Activated naive CD4-positive, alpha-beta T cell treated with anti-CD3 and anti-CD28 coated beads, Interleukin-2, amount 10 ng/mL, durations not matched to agents 7 days and 5 days (primary cell): ENCODE measurements at regions not wholly inside any gene's neighbourhood (a gene's known extent, or its start where the extent isn't known, plus 50 kb on each side); places are given as distances from the start of the nearest gene placed in this dataset.
"Not testable (repeated sequence)": the region's sequence is repeated elsewhere in the genome, so short reads cannot be mapped to it uniquely, and the experiment has no call there.

Experiments
- CTCF ChIA-PET: fragments of 350-600 bp; sonication (Branson Sonifier 250); formaldehyde crosslinking; loops from one replicate; lab custom pipeline; 2021; ENCODE audit warnings: antibody characterized with exemption; lab: Charles Lee
- DNase-seq: peaks from one replicate; pipeline ENCODE4 v3.0.0-alpha.2; 2020
- H3K27ac Mint-ChIP-seq: one replicate; pipeline ENCODE4 v1.8.0; 2021; ENCODE audit warnings: mild to moderate bottlenecking, moderate library complexity, mixed read lengths
- H3K27me3 Mint-ChIP-seq: one replicate; pipeline ENCODE4 v1.8.0; 2021; ENCODE audit warnings: mild to moderate bottlenecking, mixed read lengths
- H3K36me3 Mint-ChIP-seq: one replicate; pipeline ENCODE4 v1.8.0; 2021; ENCODE audit warnings: mixed read lengths
- H3K4me1 Mint-ChIP-seq: one replicate; pipeline ENCODE4 v1.8.0; 2021; ENCODE audit warnings: mixed read lengths
- H3K4me3 Mint-ChIP-seq: one replicate; pipeline ENCODE4 v1.8.0; 2021; ENCODE audit warnings: mild to moderate bottlenecking, moderate library complexity, mixed read lengths
- H3K9me3 Mint-ChIP-seq: one replicate; pipeline ENCODE4 v1.8.0; 2021; ENCODE audit warnings: mixed read lengths

- CTCF ChIA-PET, result no interaction called here
- H3K27ac Mint-ChIP-seq, result no peak overlapping the region
- no peaks in the 10 kb centered on the region for H3K27me3 Mint-ChIP-seq
- DNase-seq, result no peak
- no peaks in the 10 kb centered on the region for H3K36me3 Mint-ChIP-seq
- H3K4me3 Mint-ChIP-seq, result no peak overlapping the region
- no peaks in the 10 kb centered on the region for H3K9me3 Mint-ChIP-seq
- no peaks in the 10 kb centered on the region for H3K4me1 Mint-ChIP-seq
Observed at GRCh38 chr6:113669606-113670005, 187.5 kb upstream of the MARCKS start.

GRCh38 chr6:113671421-113671820 is 185.7 kb upstream of the MARCKS start:
- CTCF ChIA-PET, result no interaction called here
- H3K9me3 Mint-ChIP-seq, result no peaks in the 10 kb centered on the region
- no peak overlapping the region for H3K4me3 Mint-ChIP-seq

GRCh38 chr6:113672491-113673149 is 184.5 kb upstream of the MARCKS start:
- Mint-ChIP-seq H3K27ac (no peak overlapping the region), H3K9me3 (no peaks in the 10 kb centered on the region), H3K36me3 (no peaks in the 10 kb centered on the region), H3K4me1 (no peaks in the 10 kb centered on the region), H3K27me3 (no peaks in the 10 kb centered on the region), H3K4me3 (no peak overlapping the region)
- CTCF ChIA-PET, result no interaction called here
- DNase-seq, result no peak

More at GRCh38 chr6:113671421-113671820, 185.7 kb upstream of the MARCKS start:
- Mint-ChIP-seq H3K27ac (no peak overlapping the region), H3K36me3 (no peaks in the 10 kb centered on the region), H3K27me3 (no peaks in the 10 kb centered on the region), H3K4me1 (no peaks in the 10 kb centered on the region)
- DNase-seq, result no peak

GRCh38 chr6:113674075-113674474 is 183.1 kb upstream of the MARCKS start:
- DNase-seq, result no peak
- Mint-ChIP-seq H3K27ac (no peak overlapping the region), H3K9me3 (no peaks in the 10 kb centered on the region), H3K4me1 (no peaks in the 10 kb centered on the region), H3K36me3 (no peaks in the 10 kb centered on the region), H3K4me3 (no peak overlapping the region), H3K27me3 (no peaks in the 10 kb centered on the region)
- CTCF ChIA-PET, result no interaction called here

- Mint-ChIP-seq H3K4me1 (no peaks in the 10 kb centered on the region), H3K27ac (no peak overlapping the region), H3K9me3 (no peaks in the 10 kb centered on the region), H3K27me3 (no peaks in the 10 kb centered on the region), H3K4me3 (no peak overlapping the region), H3K36me3 (no peaks in the 10 kb centered on the region)
- no peak for DNase-seq
- CTCF ChIA-PET, result no interaction called here
Observed at GRCh38 chr6:113676057-113676456, 181.1 kb upstream of the MARCKS start.

- no peak for DNase-seq
- H3K27ac Mint-ChIP-seq, result no peak overlapping the region
- H3K4me3 Mint-ChIP-seq, result no peak overlapping the region
- no peaks in the 10 kb centered on the region for H3K9me3 Mint-ChIP-seq
- H3K27me3 Mint-ChIP-seq, result no peaks in the 10 kb centered on the region
- CTCF ChIA-PET, result no interaction called here
- H3K4me1 Mint-ChIP-seq, result no peaks in the 10 kb centered on the region
- no peaks in the 10 kb centered on the region for H3K36me3 Mint-ChIP-seq
Observed at GRCh38 chr6:113676968-113677367, 180.2 kb upstream of the MARCKS start.

GRCh38 chr6:113679051-113679450 is 178.1 kb upstream of the MARCKS start:
- Mint-ChIP-seq H3K9me3 (no peaks in the 10 kb centered on the region), H3K36me3 (no peaks in the 10 kb centered on the region), H3K27me3 (no peaks in the 10 kb centered on the region), H3K4me1 (no peaks in the 10 kb centered on the region), H3K27ac (no peak overlapping the region), H3K4me3 (no peak overlapping the region)
- DNase-seq, result no peak
- CTCF ChIA-PET, result no interaction called here

GRCh38 chr6:113680301-113680700 is 176.8 kb upstream of the MARCKS start:
- Mint-ChIP-seq H3K27me3 (no peaks in the 10 kb centered on the region), H3K4me1 (no peaks in the 10 kb centered on the region), H3K9me3 (no peaks in the 10 kb centered on the region), H3K27ac (no peak overlapping the region), H3K36me3 (no peaks in the 10 kb centered on the region), H3K4me3 (no peak overlapping the region)
- DNase-seq, result no peak
- CTCF ChIA-PET, result no interaction called here

- Mint-ChIP-seq H3K27me3 (no peaks in the 10 kb centered on the region), H3K27ac (no peak overlapping the region), H3K4me3 (no peak overlapping the region), H3K9me3 (no peaks in the 10 kb centered on the region), H3K36me3 (no peaks in the 10 kb centered on the region), H3K4me1 (no peaks in the 10 kb centered on the region)
- CTCF ChIA-PET, result no interaction called here
- DNase-seq, result no peak
Observed at GRCh38 chr6:113683968-113684367, 173.2 kb upstream of the MARCKS start.

DNA sequence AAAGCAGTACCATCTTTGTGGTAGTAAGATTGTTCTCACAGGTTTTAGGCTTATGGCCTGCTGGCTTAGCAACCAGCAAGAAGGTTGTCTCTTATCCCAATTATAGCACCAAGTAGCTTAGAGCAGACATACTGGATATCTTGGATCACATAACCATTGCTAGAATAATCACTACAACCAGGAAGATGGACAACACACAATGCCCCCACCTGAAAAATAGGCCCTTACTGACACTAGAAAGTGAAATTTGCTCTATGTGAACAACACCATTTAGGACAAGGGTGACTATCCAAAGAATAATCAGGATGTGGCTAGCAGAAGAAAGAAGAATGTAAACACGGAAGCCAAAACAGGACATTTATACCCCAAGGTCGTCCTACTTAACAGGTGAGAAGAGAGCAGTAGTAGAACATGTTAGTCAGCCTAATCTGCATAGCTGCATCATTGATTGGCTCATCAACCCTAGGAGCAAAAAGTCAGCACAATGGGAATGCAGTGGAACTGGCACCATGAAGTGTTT is 172.7 kb upstream of the MARCKS start:
- no peaks in the 10 kb centered on the region for H3K36me3 Mint-ChIP-seq
- CTCF ChIA-PET, result no interaction called here
- no peak overlapping the region for H3K27ac Mint-ChIP-seq
- DNase-seq, result no peak
- no peaks in the 10 kb centered on the region for H3K9me3 Mint-ChIP-seq
- H3K4me3 Mint-ChIP-seq, result no peak overlapping the region
- no peaks in the 10 kb centered on the region for H3K27me3 Mint-ChIP-seq
- H3K4me1 Mint-ChIP-seq, result no peaks in the 10 kb centered on the region

- Mint-ChIP-seq H3K27ac (no peak overlapping the region), H3K4me1 (no peaks in the 10 kb centered on the region), H3K4me3 (no peak overlapping the region), H3K36me3 (no peaks in the 10 kb centered on the region), H3K27me3 (no peaks in the 10 kb centered on the region), H3K9me3 (no peaks in the 10 kb centered on the region)
- CTCF ChIA-PET, result no interaction called here
- no peak for DNase-seq
Observed at GRCh38 chr6:113686049-113686448, 171.1 kb upstream of the MARCKS start.

DNA sequence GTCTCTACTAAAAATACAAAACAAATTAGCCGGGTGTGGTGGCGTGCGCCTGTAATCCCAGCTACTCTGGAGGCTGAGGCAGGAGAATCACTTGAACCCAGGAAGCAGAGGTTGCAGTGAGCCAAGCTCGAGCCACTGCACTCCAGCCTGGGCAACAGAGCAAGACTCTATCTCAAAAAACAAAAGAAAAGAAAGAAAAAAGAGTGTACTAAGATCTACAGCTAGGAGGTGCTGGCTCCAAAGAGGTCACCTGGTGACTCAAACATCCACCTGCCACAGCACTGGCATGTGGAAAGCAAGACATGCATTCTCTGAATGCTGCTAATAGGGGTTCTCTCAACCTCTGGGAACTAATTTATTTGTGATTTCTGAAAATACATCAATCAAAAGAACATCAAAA is 167.5 kb upstream of the MARCKS start:
- H3K9me3 Mint-ChIP-seq, H3K4me3 Mint-ChIP-seq, DNase-seq, H3K27me3 Mint-ChIP-seq, H3K4me1 Mint-ChIP-seq, H3K27ac Mint-ChIP-seq, H3K36me3 Mint-ChIP-seq, CTCF ChIA-PET: not testable (repeated sequence)

- Mint-ChIP-seq H3K4me3 (no peak overlapping the region), H3K4me1 (no peaks in the 10 kb centered on the region), H3K36me3 (no peaks in the 10 kb centered on the region), H3K27ac (no peak overlapping the region), H3K27me3 (no peaks in the 10 kb centered on the region), H3K9me3 (no peaks in the 10 kb centered on the region)
- no peak for DNase-seq
- CTCF ChIA-PET, result no interaction called here
Observed at GRCh38 chr6:113690281-113691259, 166.6 kb upstream of the MARCKS start.

DNA sequence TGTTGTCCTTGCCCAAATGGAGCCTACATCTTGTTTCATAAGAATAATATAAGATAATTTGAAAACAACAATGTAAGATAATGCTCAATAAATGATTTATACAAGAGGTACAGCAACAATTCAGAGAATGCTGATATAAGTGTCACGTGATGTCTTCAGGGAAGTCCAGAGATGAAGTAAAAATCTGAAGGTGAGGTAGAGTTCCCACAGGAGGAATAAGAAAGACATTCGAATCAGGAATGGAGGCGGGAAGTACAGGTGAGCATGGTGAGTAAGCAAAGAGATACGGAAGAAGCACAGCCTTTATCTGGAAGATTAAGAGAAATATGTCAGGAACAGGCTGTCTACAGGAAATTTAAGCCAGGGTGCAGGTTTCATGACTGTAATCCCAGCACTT is 165.9 kb upstream of the MARCKS start:
- no peaks in the 10 kb centered on the region for H3K36me3 Mint-ChIP-seq
- no peak for DNase-seq
- H3K27ac Mint-ChIP-seq, result no peak overlapping the region
- no peaks in the 10 kb centered on the region for H3K9me3 Mint-ChIP-seq
- H3K4me3 Mint-ChIP-seq, result no peak overlapping the region
- CTCF ChIA-PET, result no interaction called here
- H3K4me1 Mint-ChIP-seq, result no peaks in the 10 kb centered on the region
- no peaks in the 10 kb centered on the region for H3K27me3 Mint-ChIP-seq

DNA sequence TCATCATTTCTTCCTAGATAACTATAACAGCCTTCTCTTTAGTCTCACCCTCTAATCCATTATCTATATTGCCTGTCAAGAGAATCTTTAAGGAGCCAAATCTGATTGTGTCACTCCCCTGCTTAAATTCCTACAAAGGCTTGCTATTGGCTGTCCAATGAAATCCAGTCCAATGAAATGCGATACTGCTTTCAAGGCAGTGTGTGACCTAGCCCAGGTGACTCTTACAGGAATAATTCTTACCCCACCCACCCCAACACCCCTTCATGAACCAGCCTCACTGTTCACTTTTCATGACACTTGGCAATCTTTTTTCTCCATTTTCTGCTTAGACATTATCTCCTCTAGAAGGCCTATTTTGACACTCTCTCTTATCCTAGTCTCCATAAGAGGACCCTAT is 163.3 kb upstream of the MARCKS start:
- DNase-seq, result no peak
- H3K9me3 Mint-ChIP-seq, result no peaks in the 10 kb centered on the region
- no peaks in the 10 kb centered on the region for H3K27me3 Mint-ChIP-seq
- no peaks in the 10 kb centered on the region for H3K36me3 Mint-ChIP-seq
- H3K27ac Mint-ChIP-seq, result no peak overlapping the region
- no peak overlapping the region for H3K4me3 Mint-ChIP-seq
- no peaks in the 10 kb centered on the region for H3K4me1 Mint-ChIP-seq
- CTCF ChIA-PET, result no interaction called here
